H9 (cell line): ENCODE measurements at regions not wholly inside any gene's neighbourhood (a gene's known extent, or its start where the extent isn't known, plus 50 kb on each side); places are given as distances from the start of the nearest gene placed in this dataset.

Source experiments
- DNase-seq: peaks from one replicate; pipeline ENCODE4 v3.0.0-alpha.2; 2017
- H2AFZ ChIP-seq: one replicate; pipeline ENCODE4 v1.6.1; 2013; ENCODE audit warnings: mild to moderate bottlenecking, low read length, control low read depth, moderate library complexity
- H2AK5ac ChIP-seq: 2 replicates; pipeline ENCODE4 v1.6.1; 2013; ENCODE audit warnings: low read length, control low read depth, mixed read lengths; ENCODE audit not compliant: insufficient read length
- H2BK120ac ChIP-seq: one replicate; pipeline ENCODE4 v1.6.1; 2013; ENCODE audit warnings: low read depth, mild to moderate bottlenecking, low read length, control low read depth, inconsistent platforms; ENCODE audit not compliant: poor library complexity, severe bottlenecking
- H2BK12ac ChIP-seq: 2 replicates; pipeline ENCODE4 v1.6.1; 2013; ENCODE audit warnings: low read length, control low read depth, mixed read lengths, low read depth; ENCODE audit not compliant: insufficient read length
- H2BK15ac ChIP-seq: 2 replicates; pipeline ENCODE4 v1.6.1; 2013; ENCODE audit warnings: low read depth, low read length, control low read depth
- H2BK20ac ChIP-seq: one replicate; pipeline ENCODE4 v1.6.1; 2013; ENCODE audit warnings: low read depth, mild to moderate bottlenecking, low read length, control low read depth, inconsistent platforms; ENCODE audit not compliant: poor library complexity, severe bottlenecking
- H2BK5ac ChIP-seq: 2 replicates; pipeline ENCODE4 v1.6.1; 2013; ENCODE audit warnings: low read length, control low read depth, mixed read lengths; ENCODE audit not compliant: insufficient read length
- H3K14ac ChIP-seq: 2 replicates; pipeline ENCODE4 v1.6.1; 2013; ENCODE audit warnings: low read length, control low read depth; ENCODE audit not compliant: insufficient read depth
- H3K18ac ChIP-seq: 2 replicates; pipeline ENCODE4 v1.6.1; 2013; ENCODE audit warnings: low read depth, mild to moderate bottlenecking, mixed read lengths, low read length, control low read depth; ENCODE audit not compliant: insufficient read length
- H3K23ac ChIP-seq: 2 replicates; pipeline ENCODE4 v1.6.1; 2013; ENCODE audit warnings: low read length, control low read depth, mixed read lengths, low read depth; ENCODE audit not compliant: insufficient read length
- H3K23me2 ChIP-seq: 2 replicates; pipeline ENCODE4 v1.6.1; 2013; ENCODE audit warnings: low read depth, mild to moderate bottlenecking, mixed read lengths, low read length, control low read depth; ENCODE audit not compliant: insufficient read length, poor library complexity, severe bottlenecking
- H3K27ac ChIP-seq: 2 replicates; pipeline ENCODE4 v1.5.1; 2013; ENCODE audit warnings: low read length, control low read depth, mixed read lengths, low read depth; ENCODE audit not compliant: insufficient read length
- H3K27me3 ChIP-seq: 2 replicates; pipeline ENCODE4 v1.6.1; 2013; ENCODE audit warnings: low read length, control low read depth, inconsistent platforms; ENCODE audit not compliant: insufficient read depth
- H3K4ac ChIP-seq: 2 replicates; pipeline ENCODE4 v1.6.1; 2013; ENCODE audit warnings: low read depth, mild to moderate bottlenecking, control low read depth, inconsistent platforms, low read length, moderate library complexity
- H3K4me1 ChIP-seq: 2 replicates; pipeline ENCODE4 v1.6.1; 2013; ENCODE audit warnings: low read length, control low read depth, inconsistent platforms; ENCODE audit not compliant: insufficient read depth
- H3K4me2 ChIP-seq: 2 replicates; pipeline ENCODE4 v1.6.1; 2013; ENCODE audit warnings: low read length, control low read depth, mixed read lengths; ENCODE audit not compliant: insufficient read length, insufficient read depth
- H3K56ac ChIP-seq: 2 replicates; pipeline ENCODE4 v1.6.1; 2013; ENCODE audit warnings: low read depth, mild to moderate bottlenecking, mixed read lengths, low read length, control low read depth; ENCODE audit not compliant: insufficient read length
- H3K79me1 ChIP-seq: 2 replicates; pipeline ENCODE4 v1.6.1; 2013; ENCODE audit warnings: low read depth, mild to moderate bottlenecking, moderate library complexity, low read length, control low read depth, inconsistent platforms; ENCODE audit not compliant: insufficient read depth, poor library complexity, severe bottlenecking
- H3K79me2 ChIP-seq: 2 replicates; pipeline ENCODE4 v1.6.1; 2013; ENCODE audit warnings: low read length, control low read depth, inconsistent platforms; ENCODE audit not compliant: insufficient read depth
- H3K9ac ChIP-seq: 2 replicates; pipeline ENCODE4 v1.6.1; 2013; ENCODE audit warnings: low read length, control low read depth, mixed read lengths; ENCODE audit not compliant: insufficient read length; ENCODE audit errors: extremely low read depth
- H3K9me3 ChIP-seq: one replicate; pipeline ENCODE4 v1.6.1; 2013; ENCODE audit warnings: low read depth, low read length, inconsistent platforms; ENCODE audit not compliant: control insufficient read depth
- H3T11ph ChIP-seq: one replicate; pipeline ENCODE4 v1.6.1; 2013; ENCODE audit warnings: mild to moderate bottlenecking, low read length, control low read depth, inconsistent platforms
- H4K20me1 ChIP-seq: one replicate; pipeline ENCODE4 v1.6.1; 2013; ENCODE audit not compliant: control insufficient read depth, insufficient read length, insufficient read depth
- H4K5ac ChIP-seq: 2 replicates; pipeline ENCODE4 v1.6.1; 2013; ENCODE audit warnings: low read depth, mild to moderate bottlenecking, mixed read lengths, low read length, control low read depth; ENCODE audit not compliant: insufficient read length
- H4K8ac ChIP-seq: replicated peaks from 2 replicates; pipeline ENCODE4 v1.6.1; 2013; ENCODE audit warnings: low read length, control low read depth, mixed read lengths, low read depth; ENCODE audit not compliant: insufficient read length
- H4K91ac ChIP-seq: 2 replicates; pipeline ENCODE4 v1.6.1; 2013; ENCODE audit warnings: low read depth, mild to moderate bottlenecking, moderate library complexity, mixed read lengths, low read length, control low read depth; ENCODE audit not compliant: insufficient read length
- H3K27ac Mint-ChIP-seq, 3 experiments: 2 replicates in 2 of 3; 3 replicates in 1 of 3; pipeline ENCODE4 v1.8.0; 2020 to 2021; ENCODE audit warnings: mixed read lengths in 3 of 3, mild to moderate bottlenecking in 1 of 3, moderate library complexity in 1 of 3
- H3K27me3 Mint-ChIP-seq: 2 replicates; pipeline ENCODE4 v1.8.0; 2021; ENCODE audit warnings: low read depth, mild to moderate bottlenecking, moderate library complexity, mixed read lengths
- H3K36me3 Mint-ChIP-seq, 3 experiments: 2 replicates in 2 of 3; 3 replicates in 1 of 3; pipeline ENCODE4 v1.8.0; 2020 to 2021; ENCODE audit warnings: low read depth in 3 of 3, mixed read lengths in 3 of 3; ENCODE audit not compliant: insufficient read depth in 1 of 3
- H3K4me1 Mint-ChIP-seq, 2 experiments: 2 replicates each; pipeline ENCODE4 v1.8.0; 2020; ENCODE audit warnings: mixed read lengths in 2 of 2
- H3K4me3 Mint-ChIP-seq, 2 experiments: 2 replicates in 1 of 2; 3 replicates in 1 of 2; pipeline ENCODE4 v1.8.0; 2020 to 2021; ENCODE audit warnings: mild to moderate bottlenecking in 2 of 2, mixed read lengths in 2 of 2, moderate library complexity in 1 of 2
- H3K9me3 Mint-ChIP-seq, 2 experiments: 2 replicates in 1 of 2; 3 replicates in 1 of 2; pipeline ENCODE4 v1.8.0; 2020; ENCODE audit warnings: mild to moderate bottlenecking in 2 of 2, mixed read lengths in 2 of 2, moderate library complexity in 1 of 2
- CTCF ChIP-seq: fragments of 200-600 bp; sonication (generic); conservative IDR thresholded peaks from 3 replicates; pipeline ENCODE4 v1.8.0; 2021; ENCODE audit warnings: antibody characterized with exemption, mild to moderate bottlenecking
- WGBS: extraction: QIAGEN DNeasy Blood & Tissue Kit; methylation state at CpG from one replicate; pipeline ENCODE4 v1.1.7; 2013; ENCODE audit warnings: missing lambda C conversion rate, low lambda C conversion rate, mixed read lengths; ENCODE audit not compliant: insufficient read length; ENCODE audit errors: extremely low coverage; 5-methylcytosine and 5-hydroxymethylcytosine counted together

DNA sequence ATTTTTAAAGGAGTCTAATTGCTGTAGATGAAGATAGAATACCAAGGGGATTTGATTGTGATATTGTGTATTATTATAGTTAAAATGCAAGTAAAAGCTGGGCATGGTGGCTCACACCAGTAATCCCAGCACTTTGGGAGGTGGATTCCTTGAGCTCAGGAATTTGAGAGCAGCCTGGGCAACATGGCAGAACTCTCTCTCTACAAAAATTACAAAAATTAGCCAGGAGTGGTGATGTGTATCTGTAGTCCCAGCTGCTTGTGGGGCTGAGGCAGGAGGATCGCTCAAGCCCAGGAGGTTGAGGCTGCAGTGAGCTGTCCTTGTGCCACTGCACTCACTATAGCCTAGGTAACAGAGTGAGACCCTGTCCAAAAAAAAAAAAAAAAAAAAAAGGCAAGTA is 687.0 kb downstream of the NUP35 start:
- no peaks in the 10 kb centered on the region for H3K4me1 ChIP-seq
- H2BK5ac ChIP-seq: no peak overlapping the region
- TF ChIP-seq CTCF: no peak
- no peak for DNase-seq
- H3K56ac ChIP-seq: no peak overlapping the region
- no peak overlapping the region for H3K14ac ChIP-seq
- no peak overlapping the region for H2BK20ac ChIP-seq
- H3K4me2 ChIP-seq: no peak overlapping the region
- H3T11ph ChIP-seq: no peak overlapping the region
- no peaks in the 10 kb centered on the region for H3K27me3 Mint-ChIP-seq
- H3K4me1 Mint-ChIP-seq: no peaks in the 10 kb centered on the region
- no peaks in the 10 kb centered on the region for H3K79me2 ChIP-seq
- no peak overlapping the region for H2AFZ ChIP-seq
- no peak overlapping the region for H2BK15ac ChIP-seq
- no peak overlapping the region for H3K27ac Mint-ChIP-seq
- H2AK5ac ChIP-seq: no peak overlapping the region
- no peak overlapping the region for H2BK120ac ChIP-seq
- H3K23me2 ChIP-seq: no peaks in the 10 kb centered on the region
- no peak overlapping the region for H4K91ac ChIP-seq
- H3K27ac ChIP-seq: no peak overlapping the region
- WGBS: no CpG with 5 or more reads among the region's 1 CpG
- no peak overlapping the region for H4K8ac ChIP-seq
- no peak overlapping the region for H2BK12ac ChIP-seq
- no peak overlapping the region for H3K18ac ChIP-seq
- no peaks in the 10 kb centered on the region; a peak in 1 of 5 replicates for H3K9me3 Mint-ChIP-seq
- no peaks in the 10 kb centered on the region for H3K36me3 Mint-ChIP-seq
- no peaks in the 10 kb centered on the region for H3K79me1 ChIP-seq
- H4K20me1 ChIP-seq: no peaks in the 10 kb centered on the region
- H4K5ac ChIP-seq: no peak overlapping the region
- H3K23ac ChIP-seq: no peak overlapping the region
- H3K9me3 ChIP-seq: no peaks in the 10 kb centered on the region
- no peak overlapping the region for H3K4ac ChIP-seq
- H3K27me3 ChIP-seq: no peaks in the 10 kb centered on the region
- H3K9ac ChIP-seq: no peak overlapping the region
- no peak overlapping the region for H3K4me3 Mint-ChIP-seq
